ENCODE measurements at regions not wholly inside any gene's neighbourhood (a gene's known extent, or its start where the extent isn't known, plus 50 kb on each side); places are given as distances from the start of the nearest gene placed in this dataset.

GRCh38 chr18:40612356-40612755 lies 1342.7 kb upstream of the PIK3C3 start:
- H3K4me3 ChIP-seq (ENCODE audit: low read depth, low read length): no peak overlapping the region

- no peak overlapping the region for H3K4me3 ChIP-seq (ENCODE audit: low read depth, low read length)
These were observed 1346.8 kb upstream of the PIK3C3 start for GRCh38 chr18:40608226-40608625.

- no peak overlapping the region for H3K4me3 ChIP-seq (ENCODE audit: low read depth, low read length)
These were observed 1347.4 kb upstream of the PIK3C3 start for GRCh38 chr18:40607542-40608148.

GRCh38 chr18:40606996-40607395 lies 1348.0 kb upstream of the PIK3C3 start:
- H3K4me3 ChIP-seq (ENCODE audit: low read depth, low read length): no peak overlapping the region

- H3K4me3 ChIP-seq (ENCODE audit: low read depth, low read length): no peak overlapping the region
These were observed 1371.4 kb upstream of the PIK3C3 start for GRCh38 chr18:40583671-40584070.

GRCh38 chr18:40582105-40582504 lies 1372.9 kb upstream of the PIK3C3 start:
- no peak overlapping the region for H3K4me3 ChIP-seq (ENCODE audit: low read depth, low read length)

- H3K4me3 ChIP-seq (ENCODE audit: low read depth, low read length): no peak overlapping the region
These were observed 1377.1 kb upstream of the PIK3C3 start for GRCh38 chr18:40577981-40578365.

- no peak overlapping the region for H3K4me3 ChIP-seq (ENCODE audit: low read depth, low read length)
These were observed 1377.6 kb upstream of the PIK3C3 start for GRCh38 chr18:40577239-40577980.

- no peak overlapping the region for H3K4me3 ChIP-seq (ENCODE audit: low read depth, low read length)
These were observed 1378.4 kb upstream of the PIK3C3 start for GRCh38 chr18:40576507-40577115.

GRCh38 chr18:40570615-40571014 lies 1384.4 kb upstream of the PIK3C3 start:
- H3K4me3 ChIP-seq (ENCODE audit: low read depth, low read length): no peak overlapping the region

GRCh38 chr18:40569605-40570004 lies 1385.4 kb upstream of the PIK3C3 start:
- H3K4me3 ChIP-seq (ENCODE audit: low read depth, low read length): no peak overlapping the region

GRCh38 chr18:40566510-40566844 lies 1388.6 kb upstream of the PIK3C3 start:
- H3K4me3 ChIP-seq (ENCODE audit: low read depth, low read length): no peak overlapping the region

- no peak overlapping the region for H3K4me3 ChIP-seq (ENCODE audit: low read depth, low read length)
These were observed 1389.1 kb upstream of the PIK3C3 start for GRCh38 chr18:40565805-40566509.

GRCh38 chr18:40559556-40559955 lies 1395.5 kb upstream of the PIK3C3 start:
- no peak overlapping the region for H3K4me3 ChIP-seq (ENCODE audit: low read depth, low read length)

GRCh38 chr18:40558706-40559392 lies 1396.2 kb upstream of the PIK3C3 start:
- H3K4me3 ChIP-seq (ENCODE audit: low read depth, low read length): no peak overlapping the region

GRCh38 chr18:40555914-40556313 lies 1399.1 kb upstream of the PIK3C3 start:
- H3K4me3 ChIP-seq (ENCODE audit: low read depth, low read length): no peak overlapping the region

- no peak overlapping the region for H3K4me3 ChIP-seq (ENCODE audit: low read depth, low read length)
These were observed 1402.0 kb upstream of the PIK3C3 start for GRCh38 chr18:40553029-40553428.

GRCh38 chr18:40546875-40547274 lies 1408.2 kb upstream of the PIK3C3 start:
- no peak overlapping the region for H3K4me3 ChIP-seq (ENCODE audit: low read depth, low read length)

GRCh38 chr18:40534723-40535122 lies 1420.3 kb upstream of the PIK3C3 start:
- no peak overlapping the region for H3K4me3 ChIP-seq (ENCODE audit: low read depth, low read length)

- no peak overlapping the region for H3K4me3 ChIP-seq (ENCODE audit: low read depth, low read length)
These were observed 1423.0 kb upstream of the PIK3C3 start for GRCh38 chr18:40532046-40532445.

- no peak overlapping the region for H3K4me3 ChIP-seq (ENCODE audit: low read depth, low read length)
These were observed 1424.0 kb upstream of the PIK3C3 start for GRCh38 chr18:40531051-40531450.
